BE2C (cell line): ENCODE measurements at regions not wholly inside any gene's neighbourhood (a gene's known extent, or its start where the extent isn't known, plus 50 kb on each side); places are given as distances from the start of the nearest gene placed in this dataset.

ENCODE experiments used
- DNase-seq: peaks from one replicate; pipeline ENCODE4 v3.0.0-alpha.2; 2020
- H3K27me3 ChIP-seq: fragments of 250-450 bp; sonication (Bioruptor Pico); 2 replicates; pipeline ENCODE4 v1.5.1; 2020; ENCODE audit warnings: mild to moderate bottlenecking
- H3K36me3 ChIP-seq: fragments of 250-450 bp; sonication (Bioruptor Pico); 2 replicates; pipeline ENCODE4 v1.5.1; 2020; ENCODE audit warnings: mild to moderate bottlenecking
- H3K4me1 ChIP-seq: fragments of 250-450 bp; sonication (Bioruptor Pico); 2 replicates; pipeline ENCODE4 v1.5.1; 2020
- H3K4me3 ChIP-seq: 2 replicates; pipeline ENCODE4 v1.5.1; 2011; ENCODE audit warnings: low read depth, low read length
- H3K9me3 ChIP-seq: fragments of 250-450 bp; sonication (Bioruptor Pico); 2 replicates; pipeline ENCODE4 v1.5.1; 2020
- CTCF ChIP-seq: IDR thresholded peaks from 2 replicates; pipeline ENCODE4 v1.5.1; 2012; ENCODE audit warnings: mild to moderate bottlenecking, low read depth, low read length

- Histone ChIP-seq H3K9me3 (no peaks in the 10 kb centered on the region), H3K4me3 (peak overlapping the region; percentile 56), H3K36me3 (no peaks in the 10 kb centered on the region), H3K27me3 (no peaks in the 10 kb centered on the region), H3K4me1 (no peaks in the 10 kb centered on the region)
- peak; percentile 18 for DNase-seq
- no peak for TF ChIP-seq CTCF
Measured at GRCh38 chr16:13780406-13781168, 139.4 kb upstream of the ERCC4 start.

GRCh38 chr16:13781169-13781564 lies 138.8 kb upstream of the ERCC4 start:
- Histone ChIP-seq H3K27me3 (no peaks in the 10 kb centered on the region), H3K36me3 (no peaks in the 10 kb centered on the region), H3K9me3 (no peaks in the 10 kb centered on the region), H3K4me3 (no peak overlapping the region), H3K4me1 (no peaks in the 10 kb centered on the region)
- DNase-seq, result no peak
- no peak for TF ChIP-seq CTCF

- no peaks in the 10 kb centered on the region for H3K27me3 ChIP-seq
- H3K4me1 ChIP-seq, result no peaks in the 10 kb centered on the region
- TF ChIP-seq CTCF, result no peak
- no peak overlapping the region for H3K4me3 ChIP-seq
- DNase-seq, result no peak
- H3K9me3 ChIP-seq, result no peaks in the 10 kb centered on the region
- H3K36me3 ChIP-seq, result no peaks in the 10 kb centered on the region
Measured at GRCh38 chr16:13781575-13782338, 138.2 kb upstream of the ERCC4 start.

- Histone ChIP-seq H3K27me3 (0 out of 2 replicates have a peak, but pooled peaks cover 3% of the 10 kb centered on the region), H3K9me3 (no peaks in the 10 kb centered on the region), H3K36me3 (no peaks in the 10 kb centered on the region), H3K4me1 (no peaks in the 10 kb centered on the region), H3K4me3 (no peak overlapping the region)
- DNase-seq, result no peak
- no peak for TF ChIP-seq CTCF
Measured at GRCh38 chr16:13791095-13791494, 128.9 kb upstream of the ERCC4 start.

- Histone ChIP-seq H3K4me3 (no peak overlapping the region), H3K27me3 (0 out of 2 replicates have a peak, but pooled peaks cover 3% of the 10 kb centered on the region), H3K36me3 (no peaks in the 10 kb centered on the region), H3K9me3 (no peaks in the 10 kb centered on the region), H3K4me1 (no peaks in the 10 kb centered on the region)
- DNase-seq, result no peak
- TF ChIP-seq CTCF, result no peak
Measured at GRCh38 chr16:13793841-13794409, 126.0 kb upstream of the ERCC4 start.
